Kidney epithelial cell (primary cell): ENCODE measurements at regions not wholly inside any gene's neighbourhood (a gene's known extent, or its start where the extent isn't known, plus 50 kb on each side); places are given as distances from the start of the nearest gene placed in this dataset.

Source experiments
- DNase-seq: peaks from one replicate; pipeline ENCODE4 v3.0.0-alpha.2; 2010; ENCODE audit warnings: low read depth
- H3K27me3 ChIP-seq: 2 replicates; pipeline ENCODE4 v1.6.0; 2011; ENCODE audit warnings: low read length; ENCODE audit not compliant: control insufficient read depth, insufficient read depth
- H3K36me3 ChIP-seq: 2 replicates; pipeline ENCODE4 v1.5.1; 2011; ENCODE audit warnings: low read length; ENCODE audit not compliant: control insufficient read depth, insufficient read depth
- H3K4me3 ChIP-seq: 2 replicates; pipeline ENCODE4 v1.5.1; 2011; ENCODE audit warnings: low read depth, mild to moderate bottlenecking, control low read depth, low read length
- TF ChIP-seq, protein P1 (sequence below): IDR thresholded peaks from 2 replicates; pipeline ENCODE4 v1.5.1; 2011; ENCODE audit warnings: mild to moderate bottlenecking, moderate library complexity, low read length, control low read depth, inconsistent platforms; ENCODE audit not compliant: insufficient read depth, poor library complexity, severe bottlenecking

DNA sequence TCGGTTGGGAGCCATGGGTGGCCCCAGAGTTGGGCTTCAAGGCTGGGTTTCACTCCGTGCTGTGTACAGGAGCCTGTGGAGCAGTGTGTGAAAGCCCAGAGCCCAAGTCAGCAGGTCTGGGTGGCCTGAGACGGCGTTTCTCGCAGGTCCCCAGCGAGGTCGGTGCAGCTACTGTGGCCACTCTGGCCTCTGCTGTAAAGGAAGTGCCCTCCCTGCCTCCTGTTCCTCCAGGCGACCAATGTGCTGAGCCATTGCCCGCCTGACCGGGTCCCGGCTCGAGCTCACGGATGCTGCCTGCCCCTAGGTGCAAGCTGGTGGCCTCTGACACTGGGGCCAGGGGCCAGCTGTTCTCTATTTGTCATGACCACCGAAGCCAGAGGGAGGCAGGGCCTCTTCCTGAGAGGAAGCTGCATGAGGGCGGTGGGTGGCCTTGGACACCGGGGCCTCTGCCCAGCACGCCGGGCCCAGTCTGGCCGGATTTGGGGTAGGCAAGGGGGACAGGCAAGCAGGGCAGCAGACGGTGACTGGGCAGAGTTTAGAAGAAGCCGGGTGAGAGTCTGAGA is 170.9 kb downstream of the IRF8 start:
- Histone ChIP-seq H3K4me3 (no peak overlapping the region), H3K36me3 (no peaks in the 10 kb centered on the region), H3K27me3 (peaks cover 2% of the 10 kb centered on the region)
- DNase-seq = no peak
- TF ChIP-seq, protein P1, sequence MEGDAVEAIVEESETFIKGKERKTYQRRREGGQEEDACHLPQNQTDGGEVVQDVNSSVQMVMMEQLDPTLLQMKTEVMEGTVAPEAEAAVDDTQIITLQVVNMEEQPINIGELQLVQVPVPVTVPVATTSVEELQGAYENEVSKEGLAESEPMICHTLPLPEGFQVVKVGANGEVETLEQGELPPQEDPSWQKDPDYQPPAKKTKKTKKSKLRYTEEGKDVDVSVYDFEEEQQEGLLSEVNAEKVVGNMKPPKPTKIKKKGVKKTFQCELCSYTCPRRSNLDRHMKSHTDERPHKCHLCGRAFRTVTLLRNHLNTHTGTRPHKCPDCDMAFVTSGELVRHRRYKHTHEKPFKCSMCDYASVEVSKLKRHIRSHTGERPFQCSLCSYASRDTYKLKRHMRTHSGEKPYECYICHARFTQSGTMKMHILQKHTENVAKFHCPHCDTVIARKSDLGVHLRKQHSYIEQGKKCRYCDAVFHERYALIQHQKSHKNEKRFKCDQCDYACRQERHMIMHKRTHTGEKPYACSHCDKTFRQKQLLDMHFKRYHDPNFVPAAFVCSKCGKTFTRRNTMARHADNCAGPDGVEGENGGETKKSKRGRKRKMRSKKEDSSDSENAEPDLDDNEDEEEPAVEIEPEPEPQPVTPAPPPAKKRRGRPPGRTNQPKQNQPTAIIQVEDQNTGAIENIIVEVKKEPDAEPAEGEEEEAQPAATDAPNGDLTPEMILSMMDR = no peak

DNA sequence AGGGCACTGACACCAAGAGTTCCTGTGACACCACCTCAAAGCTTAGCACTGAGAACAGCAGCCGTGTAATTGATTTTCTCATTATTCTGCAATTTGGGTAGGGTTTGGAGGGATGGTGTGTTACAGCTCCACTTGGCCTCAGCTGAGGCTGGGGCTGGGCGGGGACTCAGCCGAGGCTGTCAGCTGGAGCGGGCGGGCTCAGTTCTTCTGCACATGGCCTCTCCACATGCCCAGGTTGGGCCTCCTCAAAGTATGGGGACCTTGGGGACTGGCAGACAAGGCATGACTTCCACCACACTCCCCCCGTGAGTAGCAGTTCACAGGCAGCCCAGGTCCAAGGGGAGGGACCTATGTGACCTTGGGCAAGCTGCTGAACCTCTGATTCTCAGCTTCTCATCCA is 171.5 kb downstream of the IRF8 start:
- H3K4me3 ChIP-seq = no peak overlapping the region
- TF ChIP-seq, protein P1 = no peak
- no peaks in the 10 kb centered on the region for H3K36me3 ChIP-seq
- no peak for DNase-seq
- peaks cover 4% of the 10 kb centered on the region for H3K27me3 ChIP-seq

DNA sequence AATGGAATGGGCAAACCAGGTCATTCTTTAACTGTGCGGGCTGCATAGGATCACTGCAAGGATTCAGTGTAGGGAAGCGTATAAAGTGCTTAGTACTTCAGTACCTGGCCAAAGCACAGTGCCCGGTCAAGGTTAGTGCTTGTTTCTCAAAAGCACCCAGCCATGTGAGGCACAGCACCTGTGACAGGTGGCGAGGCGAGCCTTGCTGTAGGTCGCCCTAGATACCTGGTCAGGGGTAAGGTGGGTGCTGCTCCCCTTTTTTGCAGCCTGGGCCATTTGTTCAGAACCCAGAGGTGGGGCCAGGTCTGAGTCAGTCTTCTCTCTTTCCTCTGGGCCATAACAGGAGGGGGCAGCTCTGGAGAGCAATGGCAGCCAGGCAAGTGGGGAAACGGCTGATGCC is 172.0 kb downstream of the IRF8 start:
- no peak for DNase-seq

DNA sequence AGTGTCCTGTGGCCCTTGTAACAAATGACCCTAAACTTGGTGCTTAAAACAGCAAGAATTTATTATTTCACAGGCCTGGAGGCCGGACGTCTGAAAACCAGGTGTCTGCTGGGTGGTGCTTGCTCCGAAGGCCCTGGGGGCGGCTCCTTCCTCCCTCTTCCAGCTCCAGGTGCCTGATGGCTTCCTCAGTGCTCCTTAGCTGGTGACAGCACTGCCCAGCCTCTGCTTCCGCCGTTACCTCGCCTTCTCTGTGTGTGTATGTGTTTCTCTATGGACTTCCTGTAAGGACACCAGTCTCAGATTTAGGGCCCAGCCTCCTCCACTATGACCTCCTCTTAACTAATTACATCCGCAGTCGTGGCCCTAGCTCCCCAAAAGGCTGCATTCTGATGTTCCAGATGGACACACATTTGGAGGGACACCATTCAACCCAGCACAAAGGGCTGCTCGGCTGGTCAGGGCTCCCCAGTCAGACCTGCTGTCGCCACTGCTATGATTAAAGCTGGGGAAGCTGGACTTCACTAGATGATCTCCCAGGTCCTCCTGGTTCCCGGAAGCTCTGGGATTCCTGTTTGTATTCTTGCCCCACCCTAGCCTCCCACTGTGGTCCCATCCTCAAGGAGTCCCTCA is 172.8 kb downstream of the IRF8 start:
- H3K36me3 ChIP-seq = no peaks in the 10 kb centered on the region
- no peak overlapping the region for H3K4me3 ChIP-seq
- TF ChIP-seq, protein P1 = no peak
- H3K27me3 ChIP-seq = peaks cover 4% of the 10 kb centered on the region
- no peak for DNase-seq

More for the DNA sequence above, 172.0 kb downstream of the IRF8 start:
- Histone ChIP-seq H3K36me3 (no peaks in the 10 kb centered on the region), H3K4me3 (no peak overlapping the region), H3K27me3 (peaks cover 4% of the 10 kb centered on the region)
- TF ChIP-seq, protein P1 = no peak

- TF ChIP-seq, protein P1 = peak; percentile 86
- Histone ChIP-seq H3K36me3 (no peaks in the 10 kb centered on the region), H3K4me3 (no peak overlapping the region), H3K27me3 (peaks cover 4% of the 10 kb centered on the region)
- DNase-seq = peak; percentile 7
Observed at GRCh38 chr16:86072328-86073102, 173.6 kb downstream of the IRF8 start.
